HG03432 (cell line): ENCODE measurements at regions not wholly inside any gene's neighbourhood (a gene's known extent, or its start where the extent isn't known, plus 50 kb on each side); places are given as distances from the start of the nearest gene placed in this dataset.

Source experiments
- ATAC-seq: cut with Tn5 transposase; IDR thresholded peaks from one replicate; pipeline ENCODE4 v1.9.1; 2021; ENCODE audit warnings: mild to moderate bottlenecking, moderate library complexity; ENCODE audit not compliant: unreplicated experiment

GRCh38 chr1:189336115-189337100 lies 1141.3 kb downstream of the BRINP3 start:
- ATAC-seq = no peak

DNA sequence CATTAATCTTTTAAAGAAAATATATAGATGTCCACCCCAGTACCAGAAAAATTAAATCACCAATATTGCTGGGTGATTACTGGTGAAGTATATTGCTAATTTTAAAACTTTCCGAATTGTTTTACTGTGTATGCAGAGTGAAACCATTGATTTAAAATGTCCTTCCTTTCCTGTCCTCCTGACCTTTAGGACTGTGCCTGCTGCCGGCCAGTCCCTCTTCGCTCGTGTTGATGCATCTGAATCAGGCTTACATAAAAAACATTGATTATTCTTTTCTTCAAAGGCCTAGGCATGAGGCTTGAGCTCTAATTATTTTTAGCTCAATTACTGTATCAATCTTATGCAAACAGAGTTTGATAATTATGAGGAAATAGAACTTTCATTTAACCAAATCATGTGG lies 1128.1 kb downstream of the BRINP3 start:
- no peak for ATAC-seq

GRCh38 chr1:189350983-189351616 lies 1126.6 kb downstream of the BRINP3 start:
- peak; percentile 64 for ATAC-seq

GRCh38 chr1:189351960-189352359 lies 1125.7 kb downstream of the BRINP3 start:
- ATAC-seq = no peak

GRCh38 chr1:189356206-189356605 lies 1121.5 kb downstream of the BRINP3 start:
- no peak for ATAC-seq

- no peak for ATAC-seq
These were observed 1120.3 kb downstream of the BRINP3 start for GRCh38 chr1:189357317-189357716.

DNA sequence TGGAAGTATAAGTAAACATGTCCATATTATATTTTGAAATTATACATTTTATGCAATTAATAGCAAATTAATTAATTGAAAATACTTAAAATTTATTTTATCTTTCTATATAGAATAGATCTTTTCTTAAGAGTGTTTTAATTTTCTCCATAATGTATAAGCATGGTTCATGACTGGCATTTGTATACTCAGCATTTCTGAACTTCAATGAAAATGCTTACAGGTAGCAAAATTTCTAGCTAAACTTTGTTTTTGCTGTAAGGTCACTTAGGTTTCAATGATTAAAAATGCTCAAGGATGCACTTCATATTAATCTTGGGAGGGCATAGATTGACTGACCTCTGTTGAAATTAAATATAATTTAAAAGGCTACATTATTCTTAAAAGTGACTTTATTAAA lies 1108.1 kb downstream of the BRINP3 start:
- no peak for ATAC-seq

GRCh38 chr1:189374816-189375215 lies 1102.8 kb downstream of the BRINP3 start:
- ATAC-seq = no peak

- ATAC-seq = no peak
These were observed 1072.2 kb downstream of the BRINP3 start for GRCh38 chr1:189405419-189405818.

GRCh38 chr1:189409774-189410173 lies 1067.9 kb downstream of the BRINP3 start:
- no peak for ATAC-seq

- no peak for ATAC-seq
These were observed 1052.8 kb downstream of the BRINP3 start for GRCh38 chr1:189424746-189425331.

DNA sequence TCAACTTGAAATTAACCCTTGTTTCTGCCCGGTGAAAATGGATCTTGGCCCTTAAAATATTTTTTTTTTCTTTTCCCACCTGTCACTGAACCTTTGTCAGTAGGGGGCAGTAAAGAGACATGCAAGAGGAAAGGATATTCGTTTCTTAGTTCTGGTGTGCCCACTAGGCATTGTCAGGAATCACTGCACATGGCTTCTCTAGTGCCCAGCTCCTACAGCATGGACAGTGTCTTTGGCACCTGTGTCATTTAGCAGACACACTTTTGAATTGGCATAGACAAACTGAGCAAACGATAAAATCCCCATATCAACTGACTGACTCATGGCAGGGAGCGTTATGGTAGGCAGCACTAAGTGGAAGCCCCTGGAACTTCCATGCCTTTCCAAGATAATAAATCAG lies 1048.1 kb downstream of the BRINP3 start:
- no peak for ATAC-seq

- no peak for ATAC-seq
These were observed 1046.2 kb downstream of the BRINP3 start for GRCh38 chr1:189431447-189431846.

- no peak for ATAC-seq
These were observed 1044.9 kb downstream of the BRINP3 start for GRCh38 chr1:189432753-189433152.

DNA sequence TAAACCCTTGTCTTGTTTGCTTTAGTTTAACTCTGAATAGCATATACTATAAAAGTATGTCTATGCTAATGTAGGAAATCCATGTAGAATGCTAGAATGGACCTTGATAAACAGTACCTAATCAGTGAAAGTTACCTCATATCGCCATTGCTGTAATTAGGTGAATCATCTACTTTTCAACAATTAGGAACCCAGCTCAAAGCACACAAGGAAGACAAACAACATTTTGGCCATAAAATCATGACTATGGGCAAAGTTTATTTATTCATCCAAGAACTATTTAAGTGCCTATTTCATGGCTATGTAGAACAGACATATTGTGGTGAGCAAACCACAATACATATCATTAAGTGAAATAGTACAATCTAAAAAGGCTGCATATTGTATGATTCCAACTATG lies 1043.2 kb downstream of the BRINP3 start:
- ATAC-seq = no peak

GRCh38 chr1:189435398-189435797 lies 1042.3 kb downstream of the BRINP3 start:
- ATAC-seq = no peak

DNA sequence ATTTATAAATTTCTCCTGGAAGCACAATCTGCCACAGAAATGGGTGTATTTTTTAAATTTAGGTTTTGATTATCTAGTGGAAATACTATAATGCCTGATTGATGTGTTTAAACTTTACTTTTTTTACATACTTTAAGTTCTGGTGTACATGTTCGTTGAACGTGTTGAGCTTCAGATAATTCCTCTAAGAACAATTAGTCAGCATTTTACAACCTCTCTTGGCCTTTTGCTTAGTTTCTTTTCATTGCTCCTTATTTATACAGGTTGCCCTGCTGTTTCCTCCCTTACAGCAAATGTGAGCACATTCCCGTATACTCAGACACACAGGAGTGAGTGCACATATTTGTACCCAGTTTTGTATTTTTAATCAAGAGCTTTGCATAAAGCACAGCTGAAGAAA lies 1038.9 kb downstream of the BRINP3 start:
- ATAC-seq = no peak

DNA sequence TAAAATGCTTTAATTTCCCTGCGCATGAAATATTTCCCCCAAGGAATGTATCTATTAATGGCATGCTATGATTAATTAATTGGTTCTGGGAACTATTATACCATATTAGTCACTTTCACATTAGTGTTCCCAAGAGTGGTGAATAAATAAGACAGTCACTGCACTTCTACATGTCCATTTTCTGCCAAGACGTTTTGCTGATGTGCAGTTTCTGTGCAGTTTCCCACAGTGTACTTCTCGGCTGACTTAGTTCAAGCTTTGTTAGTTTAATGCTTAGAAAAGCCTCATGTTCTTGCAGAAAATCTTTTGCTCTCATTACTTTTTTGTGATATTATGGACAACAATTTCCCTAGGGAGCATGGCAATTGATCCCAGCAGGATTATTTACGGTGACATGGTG lies 1014.5 kb downstream of the BRINP3 start:
- ATAC-seq = no peak

GRCh38 chr1:189496768-189497167 lies 980.9 kb downstream of the BRINP3 start:
- ATAC-seq = no peak

DNA sequence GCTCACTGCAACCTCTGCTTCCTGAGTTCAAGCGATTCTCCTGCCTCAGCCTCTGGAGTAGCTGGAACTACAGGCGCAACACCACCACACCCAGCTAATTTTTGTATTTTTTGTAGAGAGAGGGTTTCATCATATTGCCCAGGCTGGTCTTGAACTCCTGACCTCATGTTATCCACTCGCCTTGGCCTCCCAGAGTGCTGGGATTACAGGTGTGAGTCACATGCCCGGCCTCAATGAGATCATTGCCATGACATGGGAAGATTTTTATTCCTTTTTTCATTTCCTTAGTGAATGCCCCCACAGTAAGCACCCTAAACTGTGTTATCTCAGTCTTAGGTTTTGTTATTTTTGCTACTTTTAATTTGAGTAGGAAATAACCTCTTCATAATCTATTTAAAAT lies 977.9 kb downstream of the BRINP3 start:
- no peak for ATAC-seq

GRCh38 chr1:189500778-189501177 lies 976.9 kb downstream of the BRINP3 start:
- no peak for ATAC-seq

DNA sequence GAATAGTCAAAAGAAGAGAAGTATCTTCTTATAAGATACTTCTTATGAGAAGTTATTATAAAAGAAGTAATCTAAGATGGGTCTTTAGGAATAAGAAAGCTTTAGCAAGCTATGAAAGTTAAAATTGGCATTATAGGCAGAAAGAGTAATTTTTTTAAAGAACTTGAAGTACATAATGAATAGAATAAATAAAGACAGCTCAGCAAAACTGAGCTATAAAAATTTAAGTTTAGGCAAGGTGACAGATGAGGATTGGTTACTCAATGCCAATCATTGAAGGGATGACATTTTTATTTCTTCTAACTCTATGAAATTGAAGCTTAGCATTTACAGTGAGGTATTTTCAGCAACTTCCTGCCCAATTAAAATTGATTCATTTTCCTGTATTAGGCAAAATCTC lies 966.8 kb downstream of the BRINP3 start:
- no peak for ATAC-seq
